SH-SY5Y (cell line): ENCODE measurements at regions not wholly inside any gene's neighbourhood (a gene's known extent, or its start where the extent isn't known, plus 50 kb on each side); places are given as distances from the start of the nearest gene placed in this dataset.

Source experiments
- GATA2 ChIP-seq: IDR thresholded peaks from 2 replicates; pipeline ENCODE4 v1.6.1; 2011; ENCODE audit warnings: mild to moderate bottlenecking, low read depth, low read length
- GATA3 ChIP-seq: IDR thresholded peaks from 2 replicates; pipeline ENCODE4 v1.6.1; 2011; ENCODE audit warnings: low read depth, mild to moderate bottlenecking, low read length, moderate library complexity

- TF ChIP-seq GATA3 (no peak), GATA2 (no peak)
Measured at GRCh38 chr14:82251494-82251893, 717.8 kb upstream of the SEL1L start.
